NCI-H2196 treated with DMSO at 0.1 percent for 48 hours (cell line): ENCODE measurements at regions not wholly inside any gene's neighbourhood (a gene's known extent, or its start where the extent isn't known, plus 50 kb on each side); places are given as distances from the start of the nearest gene placed in this dataset.

ENCODE experiments used
- DNase-seq: peaks from one replicate; lab custom pipeline; 2025; ENCODE audit not compliant: unreplicated experiment; lab: John Stamatoyannopoulos, UW

DNA sequence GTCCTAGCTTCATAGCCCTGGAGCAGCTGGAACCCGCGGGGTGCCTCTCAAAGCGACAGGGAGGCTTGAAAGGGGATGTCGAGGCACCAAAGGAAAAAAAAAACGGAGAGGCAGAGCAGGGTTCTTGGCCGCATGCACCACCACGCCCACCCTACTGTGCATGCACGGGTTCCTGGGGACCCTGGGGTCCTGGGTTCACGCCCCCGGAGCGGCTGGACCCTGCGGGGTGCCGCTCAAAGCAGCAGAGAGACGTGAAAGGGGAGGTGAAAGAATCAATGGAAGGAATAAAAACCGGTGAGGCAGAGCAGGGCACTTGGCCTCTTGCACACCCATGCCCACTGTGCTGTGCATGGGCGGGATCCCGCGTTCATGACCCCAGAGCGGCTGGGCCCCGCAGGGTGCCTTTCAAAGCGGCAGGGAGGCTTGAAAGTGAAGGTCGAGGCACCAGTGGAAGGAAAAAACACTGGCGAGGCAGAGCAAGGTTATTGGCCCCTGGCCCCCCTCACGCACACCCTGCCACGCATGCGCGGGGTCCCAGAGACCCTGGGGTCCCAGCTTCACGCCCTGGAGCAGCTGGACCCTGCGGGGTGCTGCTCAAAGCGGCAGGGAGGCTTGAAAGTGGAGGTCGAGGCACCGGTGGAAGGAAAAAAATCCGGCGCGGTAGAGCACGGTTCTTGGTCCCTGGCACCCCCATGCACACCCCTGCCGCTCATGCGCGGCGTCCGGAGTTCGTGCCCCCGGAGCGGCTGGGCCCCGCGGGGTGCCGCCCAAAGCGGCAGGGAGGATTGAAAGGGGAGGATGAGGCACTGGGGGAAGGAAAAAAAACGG is 318.5 kb downstream of the ALG10 start:
- no peak for DNase-seq

DNA sequence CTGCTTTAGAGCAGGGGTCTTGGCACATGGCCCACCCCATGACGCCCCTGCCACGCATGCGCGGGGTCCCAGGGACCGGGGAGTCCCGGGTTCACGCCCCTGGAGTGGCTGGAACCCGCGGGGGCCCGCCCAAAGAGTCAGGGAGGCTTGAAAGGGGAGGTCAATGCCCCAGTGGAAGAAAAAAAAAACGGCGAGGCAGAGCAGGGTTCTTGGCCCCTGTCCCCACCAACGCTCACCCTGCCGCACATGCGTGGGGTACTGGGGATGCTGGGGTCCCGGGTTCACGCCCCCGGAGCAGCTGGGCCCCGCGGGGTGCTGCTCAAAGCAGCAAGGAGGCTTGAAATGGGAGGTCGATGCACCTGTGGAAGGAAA is 319.1 kb downstream of the ALG10 start:
- no peak for DNase-seq

DNA sequence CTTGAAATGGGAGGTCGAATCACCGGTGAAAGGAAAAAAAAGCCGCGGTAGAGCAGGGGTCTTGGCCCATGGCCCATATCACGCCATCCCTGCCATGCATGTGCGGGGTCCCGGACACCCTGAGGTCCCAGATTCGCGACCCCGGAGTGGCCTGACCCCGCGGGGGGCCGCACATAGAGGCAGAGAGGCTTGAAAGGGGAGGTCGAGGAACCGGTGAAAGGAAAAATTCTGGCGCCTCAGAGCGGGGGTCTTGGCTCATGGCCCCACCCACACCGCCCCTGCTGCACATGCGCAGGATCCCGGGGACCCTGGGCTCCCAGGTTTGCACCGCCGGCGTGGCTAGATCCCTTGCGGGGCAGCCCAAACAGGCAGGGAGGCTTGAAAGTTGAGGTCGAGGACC is 319.8 kb downstream of the ALG10 start:
- DNase-seq = no peak

DNA sequence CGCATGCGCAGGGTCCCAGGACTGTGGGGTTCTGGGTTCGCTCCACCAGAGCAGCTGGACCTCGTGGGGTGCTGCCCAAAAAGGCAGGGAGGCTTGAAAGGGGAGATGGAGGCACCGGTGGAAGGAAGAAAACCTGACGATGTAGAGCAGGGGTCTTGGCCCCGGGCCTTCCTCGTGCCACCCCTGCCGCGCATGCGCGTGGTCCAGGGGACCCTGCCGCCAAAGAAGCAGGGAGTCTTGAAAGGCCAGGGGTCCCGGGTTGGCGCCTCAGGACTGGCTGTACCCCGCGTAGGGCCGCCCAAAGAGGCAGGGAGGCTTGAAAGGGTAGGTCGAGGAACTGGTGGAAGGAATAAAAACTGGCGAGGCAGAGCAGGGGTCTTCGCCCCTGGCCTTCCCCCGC is 321.0 kb downstream of the ALG10 start:
- no peak for DNase-seq

DNA sequence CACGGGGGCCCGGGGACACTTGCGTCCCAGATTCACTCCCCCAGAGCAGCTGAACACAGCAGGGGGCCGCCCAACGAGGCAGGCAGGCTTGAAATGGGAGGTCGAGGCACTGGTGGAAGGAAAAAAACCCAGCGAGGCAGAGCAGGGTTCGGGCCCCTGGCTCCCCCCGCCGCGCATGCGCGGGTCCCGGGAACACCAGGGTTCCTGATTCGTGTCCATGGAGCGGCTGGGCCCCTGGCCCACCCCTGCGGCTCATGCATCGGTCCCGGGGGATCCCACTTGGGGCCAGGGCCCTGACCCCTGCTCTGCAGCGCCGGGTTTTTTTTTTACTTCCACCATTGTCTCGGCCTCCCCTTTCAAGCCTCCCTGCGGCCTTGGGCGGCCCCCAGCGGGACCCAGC is 321.5 kb downstream of the ALG10 start:
- DNase-seq = no peak

DNA sequence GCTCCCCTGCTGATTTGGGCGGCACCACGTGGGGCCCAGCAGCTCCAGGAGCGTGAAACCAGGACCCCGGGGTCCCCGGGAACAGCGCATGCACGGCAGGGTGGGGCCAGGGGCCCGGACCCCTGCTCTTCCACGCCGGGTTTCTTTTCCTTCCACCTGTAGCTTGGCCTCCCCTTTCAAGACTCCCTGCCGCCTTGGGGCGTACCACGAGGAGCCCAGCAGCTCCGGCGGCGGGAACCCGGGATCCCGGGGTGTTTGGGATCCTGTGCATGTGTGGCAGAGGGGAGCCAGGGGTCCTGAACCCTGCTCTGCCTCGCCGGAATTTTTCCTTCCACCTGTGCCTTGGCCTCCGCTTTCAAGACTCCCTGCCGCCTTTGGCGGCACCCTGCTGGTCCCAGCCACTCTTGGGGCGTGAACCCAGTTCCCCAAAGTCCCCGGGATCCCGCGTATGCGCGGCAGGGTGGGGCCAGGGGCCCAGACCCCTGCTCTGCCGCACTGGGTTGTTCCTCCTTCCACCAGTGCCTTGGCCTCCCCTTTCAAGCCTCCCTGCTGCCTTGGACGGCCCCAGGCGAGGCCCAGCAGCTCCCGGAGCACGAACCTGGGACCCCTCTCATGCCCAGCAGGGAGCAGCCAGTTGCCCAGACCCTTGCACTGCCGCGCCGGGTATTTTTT is 322.7 kb downstream of the ALG10 start:
- no peak for DNase-seq

DNA sequence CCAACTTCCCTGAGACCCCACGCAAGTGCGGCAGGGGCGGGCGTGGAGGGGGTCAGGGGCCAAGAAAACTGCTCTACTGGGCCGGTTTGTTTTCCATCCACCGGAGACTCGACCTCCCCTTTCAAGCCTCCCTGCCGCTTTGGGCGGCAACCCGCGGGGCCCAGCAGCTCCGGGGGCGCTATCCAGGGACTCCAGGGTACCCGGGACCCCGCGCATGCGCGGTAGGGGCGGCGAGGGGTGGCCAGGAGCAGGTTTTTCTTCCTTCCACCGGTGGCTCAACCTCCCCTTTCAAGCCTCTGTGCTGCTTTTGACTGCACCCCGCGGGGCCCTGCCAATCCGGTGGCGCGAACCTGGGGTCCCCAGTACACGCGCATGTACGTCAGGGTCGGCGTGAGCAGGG is 323.5 kb downstream of the ALG10 start:
- no peak for DNase-seq

DNA sequence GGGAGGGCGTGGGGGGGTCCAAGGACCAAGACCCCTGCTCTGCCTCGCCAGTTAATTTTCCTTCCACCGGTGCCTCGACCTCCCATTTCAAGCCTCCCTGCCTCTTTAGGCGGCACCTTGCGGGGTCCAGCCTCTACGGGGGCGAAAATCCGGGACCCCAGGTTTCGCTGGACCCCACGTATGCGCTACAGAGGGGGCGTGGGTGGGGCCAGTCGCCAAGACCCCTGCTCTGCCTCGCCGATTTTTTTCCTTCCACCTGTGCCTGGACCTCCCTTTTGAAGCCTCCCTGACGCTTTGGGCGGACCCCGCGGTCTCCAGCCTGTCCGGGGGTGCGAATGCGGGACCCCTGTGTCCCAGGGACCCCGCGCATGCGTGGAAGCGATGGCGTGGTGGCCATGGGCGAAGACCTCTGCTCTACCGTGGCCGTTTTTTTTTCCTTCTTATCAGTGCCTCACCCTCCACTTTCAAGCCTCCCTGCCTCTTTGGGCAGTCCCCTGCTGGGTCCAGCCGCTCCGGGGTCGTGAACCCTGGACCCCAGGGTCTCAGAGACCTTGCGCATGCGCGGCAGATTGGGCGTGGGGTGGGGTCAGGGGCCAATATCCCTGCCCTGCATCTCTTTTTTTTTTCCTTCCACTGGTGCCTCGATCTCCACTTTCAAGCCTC is 324.2 kb downstream of the ALG10 start:
- no peak for DNase-seq

DNA sequence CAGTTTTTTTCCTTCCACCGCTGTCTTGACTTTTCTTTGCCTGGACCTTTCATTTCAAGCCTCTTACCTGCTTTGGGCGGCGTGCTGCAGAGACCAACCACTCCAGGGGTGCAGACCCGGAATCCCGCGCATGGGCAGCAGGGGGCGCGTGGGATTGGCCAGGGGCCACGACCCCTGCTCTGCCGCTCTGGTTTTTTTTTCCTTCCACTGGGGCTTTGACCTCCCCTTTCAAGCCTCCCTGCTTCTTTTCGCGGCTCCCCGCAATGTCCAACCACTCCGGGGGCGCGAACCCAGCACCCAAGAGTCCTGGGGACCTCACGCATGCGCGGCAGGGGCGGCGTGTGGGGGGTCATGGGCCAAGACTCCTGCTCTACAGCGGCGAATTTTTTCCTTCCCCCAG is 325.1 kb downstream of the ALG10 start:
- no peak for DNase-seq

DNA sequence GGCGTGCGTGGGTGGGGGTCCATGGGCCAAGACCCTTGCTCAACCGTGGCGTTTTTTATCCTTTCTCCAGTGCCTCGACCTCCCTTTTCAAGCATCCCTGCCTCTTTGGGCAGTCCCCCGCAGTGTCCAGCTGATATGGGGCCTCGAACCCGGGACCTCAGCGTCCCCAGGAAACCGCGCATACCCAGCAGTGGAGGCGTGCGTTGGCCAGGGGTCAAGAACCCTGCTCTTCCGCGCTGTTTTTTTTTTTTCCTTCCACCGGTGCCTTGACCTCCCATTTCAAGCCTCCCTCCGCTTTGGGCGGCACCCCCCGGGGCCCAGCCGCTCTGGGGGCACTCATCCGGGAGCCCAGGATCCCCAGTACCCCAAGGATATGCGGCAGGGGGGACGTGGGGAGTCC is 325.8 kb downstream of the ALG10 start:
- no peak for DNase-seq

DNA sequence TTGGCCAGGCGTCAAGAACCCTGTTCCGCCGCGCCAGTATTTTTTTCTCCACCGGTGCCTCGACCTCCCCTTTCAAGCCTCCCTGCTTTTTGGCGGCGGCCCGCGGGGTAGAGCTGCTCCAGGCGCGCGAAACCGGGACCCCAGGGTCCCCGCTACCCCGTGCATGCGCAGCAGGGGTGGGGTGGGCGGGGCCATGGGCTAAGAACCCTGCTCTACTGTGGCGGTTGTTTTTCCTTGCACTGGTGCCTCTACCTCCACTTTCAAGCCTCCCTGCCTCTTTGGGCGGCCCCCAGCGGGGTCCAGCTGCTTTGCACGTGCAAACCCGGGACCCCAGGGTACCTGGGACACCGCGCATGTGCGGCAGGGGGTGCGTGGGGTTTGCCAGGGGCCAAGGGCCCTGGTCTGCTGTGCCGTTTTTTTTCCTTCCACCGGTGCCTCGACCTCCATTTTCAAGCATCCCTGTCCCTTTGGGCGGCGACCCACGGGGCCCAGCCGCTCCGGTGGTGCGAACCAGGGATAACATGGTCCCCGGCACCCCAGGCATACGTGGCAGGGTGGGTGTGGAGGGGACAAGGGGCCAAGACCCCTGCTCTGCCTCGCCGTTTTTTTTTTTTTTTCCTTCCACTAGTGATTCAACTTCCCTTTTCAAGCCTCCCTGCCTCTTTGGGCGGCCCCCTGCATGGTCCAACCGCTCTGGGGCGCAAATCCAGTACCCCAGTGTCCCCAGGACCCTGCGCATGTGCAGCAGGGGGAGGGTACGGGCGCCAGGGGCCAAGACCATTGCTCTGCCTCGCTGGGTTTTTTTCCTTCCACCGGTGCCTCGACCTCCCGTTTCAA is 326.8 kb downstream of the ALG10 start:
- no peak for DNase-seq

DNA sequence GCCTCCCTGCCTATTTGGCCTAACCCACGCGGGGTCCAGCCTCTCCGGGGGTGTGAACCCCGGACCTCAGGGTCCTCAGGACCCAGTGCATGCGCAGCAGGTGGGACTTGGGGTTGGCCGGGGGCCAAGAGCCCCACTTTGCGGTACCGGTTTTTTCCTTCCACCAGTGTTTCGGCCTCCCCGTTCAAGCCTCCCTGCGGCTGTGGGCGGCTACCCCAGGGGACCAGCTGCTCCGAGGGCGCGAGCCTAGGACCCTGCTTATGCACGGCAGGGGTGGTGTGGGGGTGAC is 327.3 kb downstream of the ALG10 start:
- DNase-seq = no peak

DNA sequence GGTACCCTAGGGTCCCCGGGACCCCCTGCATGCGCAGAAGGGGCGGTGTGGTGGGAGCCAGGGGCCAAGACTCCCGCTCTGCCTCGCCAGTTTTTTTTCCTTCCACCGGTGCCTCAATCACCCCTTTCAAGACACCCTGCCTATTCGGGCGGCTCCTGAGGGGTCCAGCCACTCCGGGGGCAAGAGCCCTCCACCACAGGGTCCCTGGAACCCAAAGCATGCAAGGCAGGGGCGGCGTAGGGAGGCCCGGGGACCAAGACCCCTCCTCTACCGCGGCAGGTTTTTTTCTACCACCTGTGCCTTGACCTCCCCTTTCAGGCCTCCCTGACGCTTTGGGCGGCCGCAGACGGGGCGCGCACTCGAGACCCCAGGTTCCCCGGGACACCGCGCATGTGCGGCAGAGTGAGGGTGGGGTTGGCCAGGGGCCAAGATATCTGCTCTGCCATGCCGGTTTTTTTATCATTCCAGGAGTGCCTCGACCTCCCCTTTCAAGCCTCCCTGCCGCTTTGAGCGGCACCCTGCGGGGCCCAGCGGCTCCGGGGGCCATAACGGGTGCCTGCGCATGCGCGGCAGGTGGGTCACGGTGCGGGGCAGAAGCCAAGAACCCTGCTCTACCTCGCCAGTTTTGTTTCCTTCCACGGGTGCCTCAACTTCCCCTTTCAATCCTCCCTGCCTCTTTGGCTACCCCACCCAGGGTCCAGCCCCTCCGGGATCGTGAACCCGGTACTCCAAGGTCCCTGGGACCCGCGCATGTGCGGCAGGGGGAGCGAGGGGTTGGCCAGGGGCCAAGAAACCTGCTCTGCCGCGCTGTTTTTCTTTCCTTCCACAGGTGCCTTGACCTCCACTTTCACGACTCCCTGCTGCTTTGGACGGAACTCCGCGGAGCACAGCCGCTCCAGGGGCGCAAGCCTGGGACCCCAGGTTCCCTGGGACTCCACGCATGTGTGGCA is 328.1 kb downstream of the ALG10 start:
- DNase-seq = no peak

DNA sequence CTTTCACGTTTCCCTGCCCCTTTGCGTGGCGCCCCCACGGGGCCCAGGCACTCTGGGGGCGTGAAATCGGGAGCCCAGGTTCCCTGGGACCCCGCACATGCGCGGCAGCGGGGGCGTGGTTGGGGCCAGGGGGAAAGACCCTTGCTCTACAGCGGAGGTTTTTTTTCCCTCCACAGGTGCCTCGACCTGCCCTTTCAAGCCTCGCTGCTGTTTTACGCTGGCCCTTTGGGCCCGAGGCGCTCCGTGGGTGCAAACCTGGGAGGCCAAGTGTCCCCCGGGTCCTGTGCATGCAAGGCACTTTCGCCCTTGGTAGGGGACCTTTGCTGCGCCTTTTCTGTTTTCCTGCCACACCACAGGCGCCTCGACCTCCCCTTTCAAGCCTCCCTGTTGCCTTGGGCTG is 329.8 kb downstream of the ALG10 start:
- DNase-seq = no peak

DNA sequence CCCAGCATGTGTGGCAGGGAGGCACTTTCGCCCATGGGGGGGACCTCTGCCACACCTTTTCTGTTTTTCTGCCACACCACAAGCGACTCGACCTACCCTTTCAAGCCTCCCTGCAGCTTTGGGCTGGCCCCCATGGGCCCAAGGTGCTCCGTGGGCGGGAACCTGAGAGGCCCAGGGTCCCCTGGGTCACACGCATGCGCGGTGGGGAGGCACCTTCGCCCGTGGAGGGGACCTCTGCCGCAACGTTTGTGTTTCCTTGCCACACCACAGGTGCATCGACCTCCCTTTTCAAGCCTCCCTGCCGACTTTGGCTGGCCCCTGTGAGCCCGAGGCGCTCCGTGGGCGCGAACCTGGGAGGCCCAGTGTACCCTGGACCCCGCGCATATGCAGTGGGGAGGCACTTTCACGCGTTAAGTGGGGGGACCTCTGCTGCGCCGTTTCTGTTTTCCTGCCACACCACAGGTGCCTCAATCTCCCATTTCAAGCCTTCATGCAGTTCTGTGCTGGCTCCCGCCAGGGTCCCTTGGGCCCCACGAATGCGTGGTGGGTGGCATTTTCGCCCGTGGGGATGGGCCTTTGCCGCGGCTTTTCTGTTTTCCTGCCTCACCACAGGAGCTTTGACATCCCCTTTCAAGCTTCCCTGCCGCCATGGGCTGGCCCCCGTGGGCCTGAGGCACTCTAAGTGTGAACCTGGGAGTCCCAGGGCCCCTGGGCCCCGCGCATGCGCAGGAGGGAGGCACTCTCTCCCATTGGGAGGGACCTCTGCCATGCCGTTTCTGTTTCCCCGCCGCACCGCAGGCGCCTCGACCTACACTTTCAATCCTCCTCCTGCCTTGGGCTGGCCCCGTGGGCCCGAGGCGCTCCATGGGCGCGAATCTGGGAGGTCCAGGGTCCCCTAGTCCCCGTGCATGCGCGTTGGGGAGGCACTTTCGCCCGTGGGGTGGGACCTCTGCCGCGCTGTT is 332.2 kb downstream of the ALG10 start:
- DNase-seq = no peak

DNA sequence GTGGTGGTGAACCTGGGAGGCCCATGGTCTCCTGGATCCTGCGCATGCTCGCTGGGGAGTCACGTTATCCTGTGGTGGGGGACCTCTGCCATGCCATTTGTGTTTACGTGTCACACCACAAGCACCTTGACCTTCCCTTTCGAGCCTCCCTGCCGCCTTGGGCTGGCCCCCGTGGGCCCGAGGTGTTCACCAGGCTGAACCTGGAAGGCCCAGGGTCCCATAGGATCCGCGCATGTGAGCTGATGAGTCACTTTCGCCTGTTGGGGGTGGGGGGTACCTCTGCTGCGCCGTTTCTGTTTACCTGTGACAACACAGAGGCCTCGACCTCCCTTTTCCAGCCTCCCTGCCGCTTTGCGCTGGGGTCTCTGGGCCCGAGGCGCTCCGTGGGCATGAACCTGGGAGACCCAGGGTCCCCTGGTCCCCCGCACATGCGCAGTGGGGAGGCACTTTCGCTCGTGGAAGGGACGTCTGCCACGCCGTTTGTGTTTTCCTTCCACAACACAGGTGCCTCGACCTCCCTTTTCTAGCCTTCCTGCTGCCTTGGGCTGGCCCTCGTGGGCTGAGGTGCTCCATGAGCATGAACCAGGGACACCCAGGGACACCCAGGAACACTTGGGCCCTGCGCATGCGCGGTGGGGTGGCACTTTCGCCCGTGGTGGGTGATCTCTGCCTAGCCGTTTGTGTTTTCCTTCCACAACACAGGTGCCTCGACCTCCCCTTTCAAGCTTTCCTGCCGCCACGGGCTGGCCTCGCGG is 334.1 kb downstream of the ALG10 start:
- no peak for DNase-seq

DNA sequence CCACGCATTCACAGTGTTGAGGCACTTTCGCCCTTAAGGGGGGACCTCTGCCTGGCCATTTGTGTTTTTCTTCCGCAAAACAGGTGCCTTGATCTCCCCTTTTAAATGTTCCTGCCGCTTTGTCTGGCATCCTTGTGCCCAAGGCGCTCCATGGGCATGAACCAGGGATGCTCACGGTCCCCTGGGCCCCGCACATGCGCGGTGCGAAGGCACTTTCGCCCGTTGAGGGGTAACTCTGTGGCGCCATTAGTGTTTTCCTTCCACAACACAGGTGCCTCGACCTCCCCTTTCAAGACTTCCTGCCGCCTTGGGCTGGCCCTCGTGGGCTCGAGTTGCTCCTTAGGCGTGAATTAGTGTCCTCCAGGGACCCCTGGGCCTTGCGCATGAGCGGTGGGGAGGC is 335.5 kb downstream of the ALG10 start:
- DNase-seq = no peak

DNA sequence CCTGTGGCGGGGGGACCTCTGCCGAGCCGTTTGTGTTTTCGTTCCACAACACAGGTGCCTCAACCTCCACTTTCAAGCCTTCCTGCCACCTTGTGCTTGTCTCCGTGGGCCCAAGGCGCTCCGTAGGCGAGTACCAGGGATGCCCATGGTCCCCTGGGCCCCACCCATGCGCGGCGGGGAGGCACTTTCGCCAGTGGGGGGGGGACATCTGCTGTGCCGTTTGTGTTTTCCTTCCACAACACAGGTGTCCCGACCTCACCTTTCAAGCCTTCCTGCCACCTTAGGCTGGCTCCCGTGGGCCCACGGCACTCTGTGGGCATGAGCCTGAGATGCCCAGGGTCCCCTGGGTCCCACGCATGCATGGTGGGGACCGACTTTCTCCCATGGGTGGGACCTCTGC is 335.9 kb downstream of the ALG10 start:
- no peak for DNase-seq
